ENCODE measurements at regions not wholly inside any gene's neighbourhood (a gene's known extent, or its start where the extent isn't known, plus 50 kb on each side); places are given as distances from the start of the nearest gene placed in this dataset.

- no peak for TF ChIP-seq CTCF (IDR thresholded peaks at IDR 0.05 in 8 of 11, conservative IDR thresholded peaks at IDR 0.05 in 3 of 11)
- no peak for TF ChIP-seq POLR2A (IDR thresholded peaks at IDR 0.05)
- TF ChIP-seq POLR2AphosphoS5 (IDR thresholded peaks at IDR 0.05): no peak
Measured at GRCh38 chr13:75079226-75079625, 402.7 kb downstream of the TBC1D4 start.

All from spleen (tissue), 7 donors.